ENCODE measurements at regions not wholly inside any gene's neighbourhood (a gene's known extent, or its start where the extent isn't known, plus 50 kb on each side); places are given as distances from the start of the nearest gene placed in this dataset.

DNA sequence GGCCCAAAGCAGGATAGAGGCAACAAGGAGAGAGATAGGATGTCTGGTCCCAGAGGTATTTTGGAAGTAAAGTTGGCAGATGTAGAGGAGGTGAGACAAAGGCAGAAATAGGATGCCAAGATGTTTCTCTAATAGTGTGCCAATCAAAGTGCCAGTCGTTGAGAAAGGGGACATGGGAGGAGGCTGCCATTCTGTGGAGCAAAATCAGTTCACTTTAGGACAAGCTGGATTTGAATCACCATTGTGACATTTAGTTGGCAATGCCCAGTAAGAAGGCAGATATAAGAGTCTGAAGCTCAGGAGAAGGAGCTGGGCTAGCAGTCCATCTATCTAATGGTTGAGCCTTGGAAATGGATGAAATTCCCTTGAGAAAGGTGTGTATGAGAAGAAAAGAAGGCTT is 53.8 kb downstream of the ADRB2 start:
- no peak overlapping the region for H2BK15ac ChIP-seq (ENCODE audit: low read length)
- H4K8ac ChIP-seq (ENCODE audit: extremely low read depth, insufficient read depth, low read length): no peak overlapping the region
- H3K23me2 ChIP-seq (ENCODE audit: low read depth, low read length): no peaks in the 10 kb centered on the region
- no peak overlapping the region for H4K91ac ChIP-seq (replicated peaks; ENCODE audit: insufficient read length, low read length)
- H3K4me2 ChIP-seq (ENCODE audit: insufficient read depth in 1 of 2, low read depth in 2 of 2, low read length in 2 of 2): no peak overlapping the region
- FAIRE-seq (no peak), DNase-seq (ENCODE audit: low read depth in 1 of 2, low spot score in 2 of 2) (no peak)
- ChIA-PET CTCF (ENCODE audit: partially characterized antibody) (interaction anchor here (1.0 to 2.8 kb wide), 7 partner anchors 12 to 155 kb away, joined by 3 to 11 read pairs (median 3); no protein-coding TSS in a partner anchor), POLR2A (ENCODE audit: partially characterized antibody) (no interaction called here)
- H4K5ac ChIP-seq (ENCODE audit: insufficient read length, low read depth, low read length): no peak overlapping the region
- no peaks in the 10 kb centered on the region for H3K4me1 ChIP-seq (replicated peaks in 1 of 4; ENCODE audit: control insufficient read depth in 3 of 4, insufficient read depth in 4 of 4, low read length in 3 of 4)
- no peak overlapping the region for H2BK120ac ChIP-seq (replicated peaks; ENCODE audit: low read depth, low read length)
- H3K4me3 ChIP-seq (ENCODE audit: extremely low read depth in 1 of 4, insufficient read depth in 2 of 4, low read depth in 3 of 4, low read length in 4 of 4): no peak overlapping the region
- no peaks in the 10 kb centered on the region for H3K27me3 ChIP-seq (replicated peaks in 1 of 4; ENCODE audit: control insufficient read depth in 3 of 4, extremely low read depth in 1 of 4, insufficient read depth in 3 of 4, low read length in 3 of 4)
- TF ChIP-seq SIN3A (conservative IDR thresholded peaks at IDR 0.05 in 1 of 2, IDR thresholded peaks at IDR 0.05 in 1 of 2; ENCODE audit: low read depth in 1 of 2, low read length in 2 of 2): no peak
- TF ChIP-seq, protein P1, sequence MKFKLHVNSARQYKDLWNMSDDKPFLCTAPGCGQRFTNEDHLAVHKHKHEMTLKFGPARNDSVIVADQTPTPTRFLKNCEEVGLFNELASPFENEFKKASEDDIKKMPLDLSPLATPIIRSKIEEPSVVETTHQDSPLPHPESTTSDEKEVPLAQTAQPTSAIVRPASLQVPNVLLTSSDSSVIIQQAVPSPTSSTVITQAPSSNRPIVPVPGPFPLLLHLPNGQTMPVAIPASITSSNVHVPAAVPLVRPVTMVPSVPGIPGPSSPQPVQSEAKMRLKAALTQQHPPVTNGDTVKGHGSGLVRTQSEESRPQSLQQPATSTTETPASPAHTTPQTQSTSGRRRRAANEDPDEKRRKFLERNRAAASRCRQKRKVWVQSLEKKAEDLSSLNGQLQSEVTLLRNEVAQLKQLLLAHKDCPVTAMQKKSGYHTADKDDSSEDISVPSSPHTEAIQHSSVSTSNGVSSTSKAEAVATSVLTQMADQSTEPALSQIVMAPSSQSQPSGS (IDR thresholded peaks at IDR 0.05; ENCODE audit: low read length): no peak
- H3K9ac ChIP-seq (replicated peaks in 1 of 4; ENCODE audit: extremely low read depth in 1 of 4, low read depth in 3 of 4, low read length in 3 of 4): no peak overlapping the region
- H3K9me3 ChIP-seq (ENCODE audit: insufficient read depth in 2 of 2, low read depth in 1 of 2, low read length in 1 of 2): no peaks in the 10 kb centered on the region
- no peak overlapping the region for H3K27ac ChIP-seq (ENCODE audit: low read depth, low read length)
- no peak overlapping the region for H2BK20ac ChIP-seq (ENCODE audit: low read length)
- no peak overlapping the region for H3K23ac ChIP-seq (ENCODE audit: insufficient read length)
- H4K20me1 ChIP-seq (replicated peaks in 1 of 2; ENCODE audit: control insufficient read depth in 1 of 2, insufficient read depth in 2 of 2, low read length in 2 of 2): no peaks in the 10 kb centered on the region
- H3K56ac ChIP-seq (replicated peaks; ENCODE audit: insufficient read length, low read depth, low read length): no peak overlapping the region
- no peaks in the 10 kb centered on the region for H3K36me3 ChIP-seq (ENCODE audit: control insufficient read depth in 2 of 4, insufficient read depth in 4 of 4, low read length in 3 of 4)
- no peaks in the 10 kb centered on the region for H3K79me1 ChIP-seq (ENCODE audit: low read depth, low read length)
- H3K4ac ChIP-seq (replicated peaks; ENCODE audit: insufficient read length, low read depth, low read length): no peak overlapping the region
- WGBS, 2 experiments (ENCODE audit: extremely low coverage in 1 of 2, insufficient coverage in 1 of 2, insufficient read length in 1 of 2, insufficient replicate concordance in 2 of 2, low coverage in 1 of 2, low lambda C conversion rate in 2 of 2, missing lambda C conversion rate in 1 of 2): 80% methylated on average over 1 of the region's 1 CpG; no CpG with 5 or more reads in 1 of the 2 experiments
- H2AFZ ChIP-seq (ENCODE audit: low read length): no peak overlapping the region
- H3K18ac ChIP-seq (ENCODE audit: extremely low read depth, low read length): no peak overlapping the region
- no peak overlapping the region for H2BK5ac ChIP-seq (ENCODE audit: low read depth, low read length)
- H2BK12ac ChIP-seq (ENCODE audit: low read depth, low read length): no peak overlapping the region
- no peak overlapping the region for H3K14ac ChIP-seq (ENCODE audit: insufficient read length)
- H3K79me2 ChIP-seq (ENCODE audit: control insufficient read depth in 1 of 2, insufficient read depth in 2 of 2, low read length in 2 of 2): no peaks in the 10 kb centered on the region
- no peak overlapping the region for H2AK5ac ChIP-seq (ENCODE audit: low read depth, low read length)

Data from H1 (cell line).